ENCODE measurements at regions not wholly inside any gene's neighbourhood (a gene's known extent, or its start where the extent isn't known, plus 50 kb on each side); places are given as distances from the start of the nearest gene placed in this dataset.

DNA sequence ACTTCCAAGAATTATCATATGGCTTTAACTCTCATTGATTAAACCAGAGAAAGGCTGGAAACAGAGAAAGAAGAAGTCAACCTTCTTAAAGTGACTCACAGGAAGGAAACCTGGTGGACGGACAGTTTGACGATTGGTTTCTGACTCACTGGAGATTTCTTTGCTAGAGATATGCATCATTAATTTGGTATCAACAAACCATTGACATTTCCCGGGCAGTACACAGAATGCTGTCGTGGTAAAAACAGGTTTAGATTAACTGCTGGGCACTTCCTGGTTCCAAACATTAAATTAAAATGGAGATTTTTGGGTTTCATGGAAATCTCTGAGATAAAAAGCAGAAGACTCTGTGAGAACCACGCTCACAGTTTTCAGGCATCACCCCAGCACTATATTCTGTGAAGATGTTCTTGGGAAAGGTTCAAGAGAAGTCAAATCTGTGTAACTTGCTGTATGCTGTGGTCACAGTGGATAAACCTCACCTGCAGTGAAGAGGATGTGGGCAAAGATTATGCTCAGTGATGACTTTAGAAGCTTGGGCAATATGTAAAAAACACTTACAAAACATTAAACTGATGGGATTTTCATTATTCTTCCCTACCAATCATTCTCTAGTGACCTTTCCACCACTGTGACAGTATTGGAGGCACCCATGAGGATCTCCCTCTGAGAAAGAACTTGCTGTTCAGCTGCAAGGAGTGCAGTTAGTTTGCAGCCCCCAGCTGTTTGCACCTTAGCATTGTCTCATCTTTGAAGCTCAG is 61.1 kb upstream of the CD44 start:
- DNase-seq: no peak

DNA sequence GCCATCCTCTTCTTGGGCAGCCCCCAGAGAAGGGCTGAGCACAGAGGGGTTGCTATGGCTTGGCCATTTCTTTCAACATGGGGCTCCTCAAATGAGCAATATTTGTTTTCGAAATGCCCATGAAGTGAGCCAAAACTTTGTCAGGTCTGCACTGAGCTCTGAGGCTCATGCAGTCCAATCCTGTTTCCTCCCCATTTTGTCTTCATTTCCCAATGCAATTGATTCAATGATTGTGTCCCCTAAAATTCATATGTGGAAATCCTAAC is 60.6 kb upstream of the CD44 start:
- DNase-seq: no peak

DNA sequence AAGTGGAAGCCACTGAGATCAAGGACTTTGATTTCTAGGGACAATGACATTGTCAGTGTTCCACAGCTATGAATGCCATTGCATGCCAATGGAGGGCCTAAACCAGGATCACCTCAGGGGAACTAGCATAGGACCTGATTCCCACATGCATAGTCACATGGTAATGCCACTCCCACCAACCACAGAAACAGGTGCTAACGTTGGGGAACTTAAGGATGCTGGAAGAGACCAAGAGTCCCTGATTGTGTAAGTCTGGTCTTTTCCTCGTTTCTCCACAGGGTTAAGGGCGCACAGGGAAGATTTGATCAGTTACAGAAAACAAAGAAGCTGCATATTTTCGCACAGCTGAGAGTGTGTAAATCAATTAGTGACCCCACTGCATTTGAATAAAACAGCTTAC is 59.4 kb upstream of the CD44 start:
- no peak for DNase-seq

DNA sequence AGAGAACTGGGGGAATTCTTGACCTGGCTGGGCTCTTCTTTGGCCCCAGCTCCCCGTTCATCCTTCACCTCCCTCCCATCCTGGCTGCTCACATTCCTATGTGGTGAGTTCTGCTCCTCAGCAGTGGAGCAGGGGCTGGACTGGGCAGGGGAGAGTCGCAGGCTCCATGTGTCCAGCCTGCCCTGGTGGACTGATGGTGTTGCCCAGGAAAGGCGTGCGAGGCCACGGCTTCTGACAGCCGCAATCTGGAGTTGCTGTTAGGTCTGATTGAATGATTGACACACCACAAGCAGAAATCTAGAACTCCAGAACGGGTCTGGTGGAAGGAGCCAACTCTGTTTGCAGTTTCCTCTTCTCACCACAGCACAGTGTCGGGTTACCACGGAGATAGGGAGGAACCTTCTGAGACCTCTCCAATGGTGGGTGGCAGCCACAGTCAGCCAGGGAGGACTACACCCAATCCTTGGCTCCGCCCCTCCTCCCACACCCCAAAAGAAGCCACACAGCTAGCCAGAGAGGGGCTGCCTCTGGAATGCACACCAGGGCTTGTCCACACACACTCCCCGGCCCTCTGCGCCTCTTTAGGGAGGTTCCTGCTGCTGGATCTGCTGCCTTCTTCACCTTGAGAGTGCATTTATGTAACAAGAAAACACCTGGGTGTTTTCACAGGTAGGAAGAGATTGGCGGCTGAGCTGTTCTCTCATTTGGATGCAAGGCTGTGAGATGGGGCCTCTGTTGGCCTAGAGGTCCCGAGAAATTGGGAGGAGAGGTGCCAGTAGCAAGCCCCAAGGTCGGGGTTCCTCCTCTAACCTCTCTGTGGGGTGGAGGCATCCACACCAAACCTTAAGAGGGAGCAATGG is 56.4 kb upstream of the CD44 start:
- DNase-seq: no peak

DNA sequence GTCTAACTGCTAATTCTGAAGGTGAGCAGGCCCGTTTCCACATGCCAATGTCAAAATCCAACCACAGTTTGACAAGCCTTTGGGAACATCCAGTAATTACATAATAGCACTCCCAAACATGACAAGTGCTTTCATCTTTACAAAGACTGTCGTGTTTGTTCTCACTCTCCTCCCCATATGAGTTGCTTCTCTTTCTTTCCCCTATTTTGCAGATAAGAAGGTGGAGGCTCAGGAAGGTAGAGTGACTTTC is 55.9 kb upstream of the CD44 start:
- DNase-seq: no peak

DNA sequence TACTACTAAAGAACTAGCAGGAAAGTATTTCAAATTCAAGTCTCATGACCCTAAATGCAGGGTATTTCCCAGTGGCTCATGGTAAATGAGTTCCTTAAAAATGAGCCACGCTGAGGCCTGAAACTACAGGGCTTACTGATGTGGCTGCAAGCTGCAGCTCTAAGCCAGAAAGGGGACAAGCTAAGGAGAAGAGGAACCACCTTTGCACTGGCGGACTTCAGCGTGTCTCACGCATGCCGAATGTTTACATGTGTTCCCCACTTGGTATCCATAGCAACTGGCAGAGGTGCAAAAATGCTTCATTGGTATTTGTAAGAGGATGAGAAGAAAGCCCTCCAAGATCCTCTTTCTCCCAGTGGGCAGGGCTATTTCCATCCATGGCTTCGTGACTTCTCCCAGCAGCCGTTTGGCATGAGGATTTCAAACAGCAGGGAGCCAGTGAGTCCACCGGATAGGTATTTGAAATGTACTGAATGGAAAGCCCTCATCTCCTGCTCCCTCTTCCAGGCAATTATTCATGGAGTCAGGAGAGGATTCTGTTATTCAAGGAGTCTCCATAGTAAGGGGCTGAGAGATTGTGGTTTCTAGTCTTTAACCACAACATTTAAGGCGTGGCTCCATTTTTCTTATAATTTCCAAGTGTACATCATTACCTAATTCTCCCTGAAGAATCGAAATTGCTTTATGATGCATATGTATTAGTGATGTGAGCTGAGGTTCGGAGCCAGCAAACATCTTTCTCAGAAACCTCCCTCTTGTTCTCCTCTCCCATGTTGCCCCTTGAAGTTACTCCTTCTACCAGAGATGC is 55.3 kb upstream of the CD44 start:
- DNase-seq: no peak

DNA sequence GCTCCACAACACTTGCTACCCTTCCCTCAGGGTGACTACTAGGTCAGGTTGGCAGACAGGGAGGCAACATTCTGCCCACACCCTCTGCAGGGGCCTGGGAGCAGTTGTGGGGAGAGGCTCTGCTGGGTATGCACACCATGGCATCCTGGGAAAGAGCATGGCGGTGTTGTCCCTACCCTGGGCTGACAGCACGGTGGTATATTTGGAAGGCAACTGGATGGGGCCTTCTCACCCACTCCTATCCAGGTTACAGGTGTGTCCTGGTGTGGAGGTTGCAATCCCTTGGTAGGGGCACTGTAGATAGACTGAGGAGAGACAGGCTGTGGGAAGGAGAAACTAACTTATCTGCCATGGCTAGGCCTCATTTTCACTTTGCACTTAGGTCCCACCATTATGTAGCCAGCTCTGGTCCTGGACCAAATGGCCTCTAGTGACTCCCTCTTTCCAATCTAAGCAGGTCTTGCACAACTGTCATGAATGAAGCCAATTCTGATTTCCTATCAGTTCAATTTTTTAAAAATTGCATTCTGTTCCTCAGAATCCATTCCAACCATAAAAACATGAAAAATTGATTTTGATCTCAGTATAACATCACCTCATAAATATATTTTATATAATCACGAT is 54.0 kb upstream of the CD44 start:
- DNase-seq: no peak

DNA sequence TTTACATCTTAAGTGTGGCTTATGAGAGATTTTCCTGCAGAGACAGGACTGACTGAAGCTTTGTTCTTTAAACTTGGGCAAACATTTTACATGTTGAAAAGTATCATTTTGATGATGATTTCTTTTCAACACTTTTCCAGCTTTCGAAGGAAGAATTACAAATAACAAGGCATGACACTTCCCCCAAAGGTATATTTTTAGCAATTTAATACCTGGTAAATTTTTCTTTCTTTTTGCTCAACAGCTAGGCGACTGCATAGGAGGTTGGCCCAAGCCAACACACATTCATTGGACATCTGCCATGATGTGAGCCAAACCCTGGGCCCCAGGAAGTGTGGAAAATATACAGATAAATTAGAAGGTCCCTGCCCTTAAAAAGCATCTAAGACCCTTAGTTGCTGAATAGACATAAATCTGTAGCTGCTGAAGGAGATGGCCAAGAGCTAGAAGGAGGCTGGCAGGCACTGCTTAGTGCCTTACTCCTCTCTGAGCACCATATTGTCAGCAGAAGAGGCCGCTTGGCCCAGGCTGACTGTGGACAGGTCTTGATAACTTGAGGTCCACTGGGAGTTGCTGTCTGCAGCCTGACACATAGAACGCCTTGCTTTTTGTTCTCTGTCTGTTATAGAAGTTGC is 53.3 kb upstream of the CD44 start:
- DNase-seq: no peak

DNA sequence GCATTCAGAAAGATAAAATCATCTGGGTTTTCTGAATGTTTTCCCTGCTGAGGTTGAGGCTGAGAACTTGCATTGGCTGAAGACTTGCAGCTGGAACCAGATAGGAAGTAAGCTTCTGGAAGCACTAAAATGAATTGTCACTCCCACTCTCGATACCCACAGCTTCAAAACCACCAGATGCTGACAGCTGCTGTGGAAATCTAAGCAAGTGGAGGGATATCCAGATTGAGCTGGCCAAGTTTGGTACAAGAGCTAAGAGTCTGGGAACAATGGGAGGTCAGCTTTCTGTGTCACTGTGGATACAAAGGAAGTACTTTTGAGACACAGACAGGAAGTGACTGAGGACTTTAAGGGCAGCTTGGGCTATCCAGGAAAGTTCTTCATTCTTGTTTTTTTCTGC is 51.3 kb upstream of the CD44 start:
- no peak for DNase-seq

DNA sequence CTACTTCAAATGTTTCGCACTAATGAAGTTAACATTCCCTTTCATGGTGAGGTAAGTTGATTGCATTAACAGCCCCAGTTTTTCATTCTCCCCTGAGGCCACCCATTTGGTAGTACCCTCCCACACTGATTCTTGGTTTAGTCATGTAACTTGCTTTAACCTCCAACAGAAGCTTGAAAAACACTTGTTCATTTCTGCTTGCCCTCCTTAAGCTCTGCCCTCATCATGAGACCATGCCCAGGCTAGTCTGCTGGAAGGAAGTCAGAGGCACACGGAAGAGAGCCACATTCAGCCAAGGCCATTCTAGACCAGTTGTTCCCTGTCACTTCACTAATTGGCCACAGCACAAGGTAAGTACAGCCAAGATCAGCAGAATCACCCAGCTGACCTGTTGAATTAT is 50.7 kb upstream of the CD44 start:
- no peak for DNase-seq

DNA sequence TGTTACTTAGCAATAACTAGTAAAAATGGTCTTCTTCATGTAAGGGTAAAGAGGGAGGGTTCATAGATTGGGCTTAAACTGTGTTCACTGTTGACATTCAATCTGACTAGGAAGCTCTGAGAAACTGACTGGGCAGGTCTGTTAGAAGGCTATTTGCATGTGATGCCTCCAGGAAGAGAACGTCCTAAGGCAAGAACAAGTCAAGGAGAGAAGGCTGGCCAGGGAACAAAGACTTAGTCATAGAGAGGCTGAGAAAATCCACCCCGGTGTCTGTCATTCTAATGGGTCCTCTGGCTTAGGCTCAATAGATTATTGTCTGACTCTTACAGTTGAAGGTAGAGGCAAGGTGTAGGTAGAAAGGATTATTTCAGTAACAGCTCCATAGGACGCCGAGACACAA is 50.3 kb upstream of the CD44 start:
- DNase-seq: no peak

Data from COR-L47 (cell line).